Esophagus squamous epithelium (tissue), 5 donors: ENCODE measurements at regions not wholly inside any gene's neighbourhood (a gene's known extent, or its start where the extent isn't known, plus 50 kb on each side); places are given as distances from the start of the nearest gene placed in this dataset.

Experiments used
- DNase-seq: peaks from one replicate; lab custom pipeline; 2025; lab: John Stamatoyannopoulos, UW
- H3K27ac ChIP-seq, 4 donors: fragments of 200-600 bp; sonication (generic); one replicate each; pipeline ENCODE4 v1.5.1; 2016 to 2019; ENCODE audit warnings: mild to moderate bottlenecking in 1 of 4
- H3K27me3 ChIP-seq, 4 donors: fragments of 200-600 bp; sonication (generic); 1 replicate in 3 of 4; 2 replicates in 1 of 4; pipeline versions ENCODE4 v1.5.1 to v1.6.0; 2017 to 2021; ENCODE audit warnings: antibody characterized with exemption in 1 of 4
- H3K36me3 ChIP-seq, 3 donors: fragments of 200-600 bp; sonication (generic); one replicate each; pipeline ENCODE4 v1.5.1; 2016 to 2019
- H3K4me1 ChIP-seq, 3 donors: fragments of 200-600 bp; sonication (generic); one replicate each; pipeline ENCODE4 v1.5.1; 2017 to 2019
- H3K4me3 ChIP-seq, 4 donors: fragments of 200-600 bp; sonication (generic); 1 replicate in 3 of 4; 2 replicates in 1 of 4; pipeline ENCODE4 v1.5.1; 2016 to 2019; ENCODE audit warnings: mild to moderate bottlenecking in 2 of 4, moderate library complexity in 1 of 4
- H3K9me3 ChIP-seq, 3 donors: fragments of 200-600 bp; sonication (generic); one replicate each; pipeline ENCODE4 v1.5.1; 2016 to 2019
- CTCF ChIP-seq, 6 experiments: fragments of 450-650 bp in 4 of 6; fragments of 200-600 bp in 2 of 6; sonication (generic) in 2 of 6; IDR thresholded peaks; one replicate each; pipeline ENCODE4 v1.5.1; 2016 to 2019; ENCODE audit warnings: antibody characterized with exemption in 6 of 6, mild to moderate bottlenecking in 4 of 6, moderate library complexity in 4 of 6
- POLR2A ChIP-seq, 4 donors: fragments of 450-650 bp; IDR thresholded peaks; one replicate each; pipeline ENCODE4 v1.6.1; 2017; ENCODE audit warnings: antibody characterized with exemption in 4 of 4, mild to moderate bottlenecking in 4 of 4, moderate library complexity in 3 of 4
- WGBS, 2 donors: methylation state at CpG; one replicate each; pipeline ENCODE4 v1.1.5; 2018; 5-methylcytosine and 5-hydroxymethylcytosine counted together
- intact Hi-C: fragments of 100-400 bp; cut with DNase I; formaldehyde crosslinking; loops from one replicate; pipeline ENCODE4 v1.15.0; 2022
- donor health status: DM: yes; HTN: yes; CAD: no.

- Histone ChIP-seq H3K27ac (no peak overlapping the region), H3K4me1 (peaks cover 0 to 12% (median 0%) of the 10 kb centered on the region in 3 donors), H3K9me3 (no peaks in the 10 kb centered on the region), H3K4me3 (no peak overlapping the region), H3K27me3 (peaks cover 0 to 11% (median 0%) of the 10 kb centered on the region in 4 donors), H3K36me3 (no peaks in the 10 kb centered on the region)
- WGBS, 2 donors: 65 to 70% methylated on average over 3 of the region's 3 CpGs
- TF ChIP-seq CTCF (IDR thresholded peaks at IDR 0.05) (no peak), POLR2A (IDR thresholded peaks at IDR 0.05) (no peak)
- DNase-seq: no peak
- intact Hi-C loops: no loop called here
Observed at GRCh38 chr22:27179161-27179560, 521.8 kb downstream of the MIAT start.

GRCh38 chr22:27181537-27181936, 524.1 kb downstream of the MIAT start:
- Histone ChIP-seq H3K4me3 (no peak overlapping the region), H3K4me1 (peaks cover 0 to 8% (median 0%) of the 10 kb centered on the region in 3 donors), H3K27me3 (no peaks in the 10 kb centered on the region), H3K9me3 (no peaks in the 10 kb centered on the region), H3K36me3 (no peaks in the 10 kb centered on the region), H3K27ac (no peak overlapping the region)
- no peak for DNase-seq
- 75% methylated on average over 1 of the region's 4 CpGs; no CpG with 5 or more reads in 1 of the 2 donors for WGBS, 2 donors
- TF ChIP-seq CTCF (IDR thresholded peaks at IDR 0.05) (no peak), POLR2A (IDR thresholded peaks at IDR 0.05) (no peak)
- intact Hi-C loops: no loop called here

- Histone ChIP-seq H3K4me3 (no peak overlapping the region), H3K27ac (no peak overlapping the region), H3K9me3 (no peaks in the 10 kb centered on the region), H3K36me3 (no peaks in the 10 kb centered on the region), H3K4me1 (peaks cover 0 to 8% (median 0%) of the 10 kb centered on the region in 3 donors), H3K27me3 (peaks cover 0 to 8% (median 0%) of the 10 kb centered on the region in 4 donors)
- TF ChIP-seq CTCF (IDR thresholded peaks at IDR 0.05) (no peak), POLR2A (IDR thresholded peaks at IDR 0.05) (no peak)
- intact Hi-C loops: no loop called here
- 27 to 70% methylated on average over 4 to 6 of the region's 6 CpGs for WGBS, 2 donors
- DNase-seq: no peak
Observed at GRCh38 chr22:27183474-27183873, 526.1 kb downstream of the MIAT start.

GRCh38 chr22:27185099-27185709, 527.8 kb downstream of the MIAT start:
- Histone ChIP-seq H3K27me3 (peaks cover 0 to 8% (median 0%) of the 10 kb centered on the region in 4 donors), H3K4me1 (peaks cover 0 to 8% (median 0%) of the 10 kb centered on the region in 3 donors), H3K4me3 (no peak overlapping the region), H3K36me3 (no peaks in the 10 kb centered on the region), H3K27ac (no peak overlapping the region), H3K9me3 (no peaks in the 10 kb centered on the region)
- WGBS, 2 donors: 89 to 91% methylated on average over 3 of the region's 3 CpGs
- no peak for DNase-seq
- intact Hi-C loops: no loop called here
- TF ChIP-seq CTCF (IDR thresholded peaks at IDR 0.05) (no peak), POLR2A (IDR thresholded peaks at IDR 0.05) (no peak)

GRCh38 chr22:27185760-27186302, 528.4 kb downstream of the MIAT start:
- 51 to 85% methylated on average over 4 to 6 of the region's 12 CpGs for WGBS, 2 donors
- Histone ChIP-seq H3K4me3 (no peak overlapping the region), H3K9me3 (peaks cover 0 to under 1% (median 0%) of the 10 kb centered on the region in 3 donors), H3K27me3 (peaks cover 0 to 8% (median 0%) of the 10 kb centered on the region in 4 donors), H3K4me1 (peaks cover 0 to 8% (median 0%) of the 10 kb centered on the region in 3 donors), H3K27ac (no peak overlapping the region), H3K36me3 (no peaks in the 10 kb centered on the region)
- TF ChIP-seq POLR2A (IDR thresholded peaks at IDR 0.05) (no peak), CTCF (IDR thresholded peaks at IDR 0.05) (no peak)
- intact Hi-C loops: no loop called here
- DNase-seq: no peak
